Astrocyte (in vitro differentiated cells and primary cell): ENCODE measurements at regions not wholly inside any gene's neighbourhood (a gene's known extent, or its start where the extent isn't known, plus 50 kb on each side); places are given as distances from the start of the nearest gene placed in this dataset.

Experiments used
- DNase-seq: peaks from one replicate; pipeline ENCODE4 v3.0.0-alpha.2; 2010; ENCODE audit warnings: low read depth
- FAIRE-seq: peaks from 2 replicates; lab custom pipeline; 2011; peaks lifted over from hg19 to GRCh38; lab: Jason Lieb, UNC
- H2AFZ ChIP-seq: 2 replicates; pipeline ENCODE4 v1.6.0; 2012; ENCODE audit warnings: low read depth, low read length, inconsistent platforms
- H3K27ac ChIP-seq: 2 replicates; pipeline ENCODE4 v1.5.1; 2011; ENCODE audit warnings: low read depth, low read length, inconsistent platforms
- H3K27me3 ChIP-seq: 2 replicates; pipeline ENCODE4 v1.6.0; 2011; ENCODE audit warnings: low read length, inconsistent platforms; ENCODE audit not compliant: insufficient read depth
- H3K36me3 ChIP-seq: 2 replicates; pipeline ENCODE4 v1.5.1; 2011; ENCODE audit warnings: low read length, inconsistent platforms; ENCODE audit not compliant: insufficient read depth
- H3K4me1 ChIP-seq: 2 replicates; pipeline ENCODE4 v1.5.1; 2011; ENCODE audit warnings: low read length, inconsistent platforms; ENCODE audit not compliant: insufficient read depth
- H3K4me2 ChIP-seq: 2 replicates; pipeline ENCODE4 v1.6.0; 2012; ENCODE audit warnings: low read length, inconsistent platforms
- H3K4me3 ChIP-seq: 2 replicates; pipeline ENCODE4 v1.5.1; 2011; ENCODE audit warnings: low read depth, mild to moderate bottlenecking, low read length, inconsistent platforms; ENCODE audit not compliant: insufficient read depth
- H3K79me2 ChIP-seq: 2 replicates; pipeline ENCODE4 v1.6.0; 2012; ENCODE audit warnings: mild to moderate bottlenecking, low read length, inconsistent platforms; ENCODE audit not compliant: insufficient read depth
- H3K9ac ChIP-seq: 2 replicates; pipeline ENCODE4 v1.6.0; 2012; ENCODE audit warnings: mild to moderate bottlenecking, low read length, inconsistent platforms
- H3K9me3 ChIP-seq: 2 replicates; pipeline ENCODE4 v1.5.1; 2012; ENCODE audit warnings: low read depth, mild to moderate bottlenecking, low read length, inconsistent platforms; ENCODE audit not compliant: insufficient read depth
- H4K20me1 ChIP-seq: 2 replicates; pipeline ENCODE4 v1.6.0; 2012; ENCODE audit warnings: low read length, inconsistent platforms; ENCODE audit not compliant: insufficient read depth
- H3K27ac Mint-ChIP-seq: one replicate; pipeline ENCODE4 v1.8.0; 2021; ENCODE audit warnings: mild to moderate bottlenecking, mixed read lengths; ENCODE audit not compliant: unreplicated experiment
- H3K27me3 Mint-ChIP-seq: one replicate; pipeline ENCODE4 v1.8.0; 2021; ENCODE audit warnings: low read depth, mixed read lengths; ENCODE audit not compliant: unreplicated experiment
- H3K36me3 Mint-ChIP-seq: one replicate; pipeline ENCODE4 v1.8.0; 2021; ENCODE audit warnings: low read depth, mixed read lengths; ENCODE audit not compliant: unreplicated experiment
- H3K4me1 Mint-ChIP-seq: one replicate; pipeline ENCODE4 v1.8.0; 2021; ENCODE audit warnings: low read depth, mixed read lengths; ENCODE audit not compliant: unreplicated experiment
- H3K4me3 Mint-ChIP-seq: one replicate; pipeline ENCODE4 v1.8.0; 2021; ENCODE audit warnings: mild to moderate bottlenecking, moderate library complexity, mixed read lengths; ENCODE audit not compliant: unreplicated experiment
- H3K9me3 Mint-ChIP-seq: one replicate; pipeline ENCODE4 v1.8.0; 2021; ENCODE audit warnings: mild to moderate bottlenecking, mixed read lengths; ENCODE audit not compliant: unreplicated experiment
- EZH2 ChIP-seq: IDR thresholded peaks from 2 replicates; pipeline ENCODE4 v1.6.1; 2012; ENCODE audit warnings: mild to moderate bottlenecking, low read length, inconsistent platforms; ENCODE audit not compliant: insufficient read depth
- TF ChIP-seq, protein P1 (sequence below): IDR thresholded peaks from 2 replicates; pipeline ENCODE4 v1.5.1; 2011; ENCODE audit warnings: low read depth, mild to moderate bottlenecking, inconsistent platforms, low read length, moderate library complexity; ENCODE audit not compliant: insufficient read depth

DNA sequence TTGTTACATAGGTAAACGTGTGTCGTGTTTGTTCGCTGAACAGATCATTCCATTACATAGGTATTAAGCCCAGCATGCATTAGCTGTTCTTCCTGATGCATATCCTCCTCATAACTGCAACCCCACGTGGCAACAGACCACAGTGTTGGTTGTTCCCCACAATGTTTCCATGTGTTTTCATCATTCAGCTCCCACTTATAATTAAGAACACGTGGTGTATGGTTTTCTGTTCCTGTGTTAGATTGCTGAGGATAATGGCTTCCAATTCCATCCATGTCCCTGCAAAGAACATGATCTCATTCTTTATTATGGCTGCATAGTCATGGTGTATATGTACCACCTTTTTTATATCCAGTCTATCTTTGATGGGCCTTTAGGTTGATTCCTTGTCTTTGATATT lies 1071.1 kb downstream of the SLC16A7 start:
- Histone ChIP-seq H4K20me1 (no peaks in the 10 kb centered on the region), H3K4me1 (no peaks in the 10 kb centered on the region), H3K4me2 (no peak overlapping the region), H3K36me3 (no peaks in the 10 kb centered on the region), H3K27ac (no peak overlapping the region), H3K27me3 (no peaks in the 10 kb centered on the region), H3K79me2 (no peaks in the 10 kb centered on the region), H3K4me3 (no peak overlapping the region), H2AFZ (no peak overlapping the region), H3K9ac (no peak overlapping the region), H3K9me3 (peaks cover 4% of the 10 kb centered on the region)
- TF ChIP-seq, protein P1, sequence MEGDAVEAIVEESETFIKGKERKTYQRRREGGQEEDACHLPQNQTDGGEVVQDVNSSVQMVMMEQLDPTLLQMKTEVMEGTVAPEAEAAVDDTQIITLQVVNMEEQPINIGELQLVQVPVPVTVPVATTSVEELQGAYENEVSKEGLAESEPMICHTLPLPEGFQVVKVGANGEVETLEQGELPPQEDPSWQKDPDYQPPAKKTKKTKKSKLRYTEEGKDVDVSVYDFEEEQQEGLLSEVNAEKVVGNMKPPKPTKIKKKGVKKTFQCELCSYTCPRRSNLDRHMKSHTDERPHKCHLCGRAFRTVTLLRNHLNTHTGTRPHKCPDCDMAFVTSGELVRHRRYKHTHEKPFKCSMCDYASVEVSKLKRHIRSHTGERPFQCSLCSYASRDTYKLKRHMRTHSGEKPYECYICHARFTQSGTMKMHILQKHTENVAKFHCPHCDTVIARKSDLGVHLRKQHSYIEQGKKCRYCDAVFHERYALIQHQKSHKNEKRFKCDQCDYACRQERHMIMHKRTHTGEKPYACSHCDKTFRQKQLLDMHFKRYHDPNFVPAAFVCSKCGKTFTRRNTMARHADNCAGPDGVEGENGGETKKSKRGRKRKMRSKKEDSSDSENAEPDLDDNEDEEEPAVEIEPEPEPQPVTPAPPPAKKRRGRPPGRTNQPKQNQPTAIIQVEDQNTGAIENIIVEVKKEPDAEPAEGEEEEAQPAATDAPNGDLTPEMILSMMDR: no peak
- TF ChIP-seq EZH2: no peak
- H3K9me3 Mint-ChIP-seq: no peaks in the 10 kb centered on the region
- no peaks in the 10 kb centered on the region for H3K36me3 Mint-ChIP-seq
- H3K4me3 Mint-ChIP-seq: no peak overlapping the region
- no peak overlapping the region for H3K27ac Mint-ChIP-seq
- no peaks in the 10 kb centered on the region for H3K27me3 Mint-ChIP-seq
- FAIRE-seq: no peak
- no peaks in the 10 kb centered on the region for H3K4me1 Mint-ChIP-seq
- DNase-seq: no peak

DNA sequence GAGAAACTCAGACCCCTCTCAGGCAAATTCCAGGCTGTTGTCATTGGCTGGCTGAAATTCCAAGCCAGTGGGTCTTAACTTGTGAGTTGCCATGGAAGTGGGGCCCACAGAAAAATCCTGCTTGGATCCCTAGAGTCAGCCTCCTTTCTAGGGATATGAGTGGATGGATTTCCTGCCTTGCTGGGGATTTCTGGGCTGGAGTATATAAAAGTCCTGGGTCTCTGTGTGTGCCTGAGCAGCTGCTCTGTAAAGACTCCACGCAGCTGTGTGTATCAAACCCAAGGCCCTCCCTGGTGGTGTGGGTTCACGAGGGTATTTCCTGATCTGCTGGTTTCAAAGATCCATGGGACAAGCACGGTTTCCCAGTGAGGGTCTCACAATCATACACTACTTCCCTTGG lies 1077.1 kb downstream of the SLC16A7 start:
- Mint-ChIP-seq H3K27ac (no peak overlapping the region), H3K4me1 (no peaks in the 10 kb centered on the region), H3K9me3 (no peaks in the 10 kb centered on the region), H3K4me3 (no peak overlapping the region), H3K27me3 (no peaks in the 10 kb centered on the region), H3K36me3 (no peaks in the 10 kb centered on the region)
- Histone ChIP-seq H3K4me2 (no peak overlapping the region), H3K79me2 (no peaks in the 10 kb centered on the region), H4K20me1 (no peaks in the 10 kb centered on the region), H3K27me3 (no peaks in the 10 kb centered on the region), H3K36me3 (no peaks in the 10 kb centered on the region), H3K27ac (no peak overlapping the region), H3K9me3 (no peaks in the 10 kb centered on the region), H3K9ac (no peak overlapping the region), H3K4me3 (no peak overlapping the region), H3K4me1 (no peaks in the 10 kb centered on the region), H2AFZ (no peak overlapping the region)
- TF ChIP-seq, protein P1: no peak
- no peak for TF ChIP-seq EZH2
- DNase-seq (no peak), FAIRE-seq (no peak)

DNA sequence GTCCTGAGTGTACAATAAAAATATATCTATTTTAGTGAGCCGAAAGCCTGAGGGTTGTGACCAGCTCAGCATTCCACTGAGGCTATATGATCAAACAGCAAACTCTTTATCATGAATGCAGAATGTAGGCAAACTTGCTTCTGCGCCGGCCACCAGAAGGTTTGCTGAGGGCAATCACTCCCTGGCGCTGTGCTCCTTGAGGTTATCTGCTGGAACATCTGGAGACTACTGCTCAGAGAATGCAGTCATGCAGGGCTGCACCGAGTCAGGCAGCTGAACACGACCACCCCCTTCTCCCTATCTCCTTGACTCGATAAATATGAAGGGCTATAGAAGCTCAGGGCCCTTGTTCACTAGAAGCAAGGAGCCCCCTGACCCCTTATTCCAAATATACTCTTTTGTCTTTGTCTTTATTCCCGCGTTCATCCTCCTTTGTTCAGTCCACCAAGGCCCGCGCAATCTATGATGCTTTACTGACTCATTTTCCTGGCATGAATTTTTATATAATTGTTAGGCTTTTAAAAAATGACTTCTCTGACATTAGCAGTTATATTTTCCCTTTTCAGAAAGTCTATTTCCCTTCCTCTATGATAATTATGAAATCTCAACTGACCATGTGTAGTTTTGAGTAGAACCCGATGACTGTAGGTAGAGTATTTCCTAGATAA lies 1089.3 kb downstream of the SLC16A7 start:
- Mint-ChIP-seq H3K27ac (no peak overlapping the region), H3K4me3 (no peak overlapping the region), H3K4me1 (no peaks in the 10 kb centered on the region), H3K36me3 (no peaks in the 10 kb centered on the region), H3K9me3 (no peaks in the 10 kb centered on the region), H3K27me3 (no peaks in the 10 kb centered on the region)
- FAIRE-seq (no peak), DNase-seq (no peak)
- no peaks in the 10 kb centered on the region for H3K9me3 ChIP-seq
- H3K27ac ChIP-seq: no peak overlapping the region
- H3K4me1 ChIP-seq: no peaks in the 10 kb centered on the region
- H3K4me2 ChIP-seq: no peak overlapping the region
- no peak overlapping the region for H3K4me3 ChIP-seq
- H2AFZ ChIP-seq: no peak overlapping the region
- H3K79me2 ChIP-seq: no peaks in the 10 kb centered on the region
- no peaks in the 10 kb centered on the region for H3K36me3 ChIP-seq
- no peaks in the 10 kb centered on the region for H4K20me1 ChIP-seq
- H3K9ac ChIP-seq: no peak overlapping the region
- no peaks in the 10 kb centered on the region for H3K27me3 ChIP-seq
- no peak for TF ChIP-seq EZH2
- TF ChIP-seq, protein P1: no peak
